Osteocyte (in vitro differentiated cells): ENCODE measurements at regions not wholly inside any gene's neighbourhood (a gene's known extent, or its start where the extent isn't known, plus 50 kb on each side); places are given as distances from the start of the nearest gene placed in this dataset.

Experiments
- DNase-seq: peaks from one replicate; pipeline ENCODE4 v3.0.0; 2021; ENCODE audit warnings: mixed read lengths; ENCODE audit not compliant: unreplicated experiment; ENCODE audit errors: extremely low spot score
- H3K27ac Mint-ChIP-seq: one replicate; pipeline ENCODE4 v1.8.0; 2021; ENCODE audit warnings: mild to moderate bottlenecking, mixed read lengths; ENCODE audit not compliant: unreplicated experiment
- H3K27me3 Mint-ChIP-seq: one replicate; pipeline ENCODE4 v1.8.0; 2021; ENCODE audit warnings: mixed read lengths; ENCODE audit not compliant: unreplicated experiment
- H3K36me3 Mint-ChIP-seq: one replicate; pipeline ENCODE4 v1.8.0; 2021; ENCODE audit warnings: mixed read lengths; ENCODE audit not compliant: unreplicated experiment
- H3K4me1 Mint-ChIP-seq: one replicate; pipeline ENCODE4 v1.8.0; 2021; ENCODE audit warnings: mixed read lengths; ENCODE audit not compliant: unreplicated experiment
- H3K4me3 Mint-ChIP-seq: one replicate; pipeline ENCODE4 v1.8.0; 2021; ENCODE audit warnings: mild to moderate bottlenecking, moderate library complexity, mixed read lengths; ENCODE audit not compliant: unreplicated experiment
- H3K9me3 Mint-ChIP-seq: one replicate; pipeline ENCODE4 v1.8.0; 2021; ENCODE audit warnings: mixed read lengths; ENCODE audit not compliant: unreplicated experiment
- CTCF ChIP-seq: fragments of 200-600 bp; sonication (generic); IDR thresholded peaks from 2 replicates; pipeline ENCODE4 v1.5.0; 2021; ENCODE audit warnings: antibody characterized with exemption, mild to moderate bottlenecking, moderate library complexity

- peaks cover 22% of the 10 kb centered on the region for H3K9me3 Mint-ChIP-seq
- no peak for TF ChIP-seq CTCF
- H3K27me3 Mint-ChIP-seq: no peaks in the 10 kb centered on the region
- no peak overlapping the region for H3K27ac Mint-ChIP-seq
- H3K4me3 Mint-ChIP-seq: no peak overlapping the region
- H3K4me1 Mint-ChIP-seq: peaks cover 2% of the 10 kb centered on the region
- no peaks in the 10 kb centered on the region for H3K36me3 Mint-ChIP-seq
- no peak for DNase-seq
These were observed 685.2 kb downstream of the REEP3 start for GRCh38 chr10:64206409-64206808.

GRCh38 chr10:64209561-64209960, 688.4 kb downstream of the REEP3 start:
- Mint-ChIP-seq H3K4me1 (peaks cover 8% of the 10 kb centered on the region), H3K36me3 (no peaks in the 10 kb centered on the region), H3K9me3 (peaks cover 18% of the 10 kb centered on the region), H3K27ac (no peak overlapping the region), H3K4me3 (no peak overlapping the region), H3K27me3 (no peaks in the 10 kb centered on the region)
- TF ChIP-seq CTCF: no peak
- no peak for DNase-seq

GRCh38 chr10:64210211-64210610, 689.0 kb downstream of the REEP3 start:
- Mint-ChIP-seq H3K4me1 (peaks cover 8% of the 10 kb centered on the region), H3K4me3 (no peak overlapping the region), H3K27ac (no peak overlapping the region), H3K9me3 (peaks cover 17% of the 10 kb centered on the region), H3K36me3 (no peaks in the 10 kb centered on the region), H3K27me3 (no peaks in the 10 kb centered on the region)
- DNase-seq: no peak
- no peak for TF ChIP-seq CTCF

- no peak for TF ChIP-seq CTCF
- peaks cover 8% of the 10 kb centered on the region for H3K4me1 Mint-ChIP-seq
- peaks cover 17% of the 10 kb centered on the region for H3K9me3 Mint-ChIP-seq
- no peaks in the 10 kb centered on the region for H3K36me3 Mint-ChIP-seq
- H3K27ac Mint-ChIP-seq: no peak overlapping the region
- no peaks in the 10 kb centered on the region for H3K27me3 Mint-ChIP-seq
- DNase-seq: no peak
- H3K4me3 Mint-ChIP-seq: no peak overlapping the region
These were observed 690.3 kb downstream of the REEP3 start for GRCh38 chr10:64211466-64211865.

GRCh38 chr10:64215088-64215487, 693.9 kb downstream of the REEP3 start:
- Mint-ChIP-seq H3K4me3 (no peak overlapping the region), H3K4me1 (peaks cover 8% of the 10 kb centered on the region), H3K36me3 (no peaks in the 10 kb centered on the region), H3K27ac (no peak overlapping the region), H3K27me3 (peaks cover 3% of the 10 kb centered on the region), H3K9me3 (peaks cover 11% of the 10 kb centered on the region)
- DNase-seq: no peak
- no peak for TF ChIP-seq CTCF
